ENCODE measurements at regions not wholly inside any gene's neighbourhood (a gene's known extent, or its start where the extent isn't known, plus 50 kb on each side); places are given as distances from the start of the nearest gene placed in this dataset.

- Histone ChIP-seq H3K27me3 (no peaks in the 10 kb centered on the region), H3K27ac (peak overlapping the region in 9 of 10 donors; percentile 42 to 82 (median 68)), H3K4me1 (peaks cover 0 to 62% (median 28%) of the 10 kb centered on the region in 9 donors), H3K36me3 (peaks cover 0 to 76% (median 11%) of the 10 kb centered on the region in 9 donors), H3K4me3 (no peak overlapping the region), H3K9me3 (no peaks in the 10 kb centered on the region)
- peak in 6 of 8 donors; percentile 25 to 58 (median 40) for ATAC-seq
- TF ChIP-seq CTCF (IDR thresholded peaks at IDR 0.05) = no peak
- 61 to 63% methylated on average over 5 of the region's 5 CpGs for WGBS, 2 donors
- intact Hi-C loops (cut with DNase I) = loop anchor here in 4 of 10 donors (10.0 kb wide), 1 partner anchor 139 kb away; no protein-coding TSS in a partner anchor
- no peak for DNase-seq
Observed at GRCh38 chr1:232486006-232486405, 143.9 kb downstream of the SIPA1L2 start.

- no peaks in the 10 kb centered on the region for H3K27me3 ChIP-seq
- no peak for ATAC-seq
- no peaks in the 10 kb centered on the region for H3K9me3 ChIP-seq
- peak overlapping the region in 1 of 10 donors; percentile 12 for H3K27ac ChIP-seq
- TF ChIP-seq CTCF (IDR thresholded peaks at IDR 0.05) = no peak
- 72 to 79% methylated on average over 3 of the region's 3 CpGs for WGBS, 2 donors
- peaks cover 0 to 57% (median 28%) of the 10 kb centered on the region in 9 donors for H3K4me1 ChIP-seq
- intact Hi-C loops (cut with DNase I) = loop anchor here in 4 of 10 donors (10.0 kb wide), 1 partner anchor 140 kb away; no protein-coding TSS in a partner anchor
- no peak overlapping the region for H3K4me3 ChIP-seq
- peaks cover 0 to 73% (median 6%) of the 10 kb centered on the region in 9 donors for H3K36me3 ChIP-seq
- DNase-seq = no peak
Observed at GRCh38 chr1:232484856-232485255, 145.1 kb downstream of the SIPA1L2 start.

- WGBS, 2 donors = 61 to 63% methylated on average over 4 of the region's 4 CpGs
- ATAC-seq (no peak), DNase-seq (no peak)
- Histone ChIP-seq H3K4me1 (peaks cover 0 to 54% (median 28%) of the 10 kb centered on the region in 9 donors), H3K4me3 (no peak overlapping the region), H3K9me3 (no peaks in the 10 kb centered on the region), H3K27me3 (no peaks in the 10 kb centered on the region), H3K36me3 (peaks cover 0 to 72% (median 6%) of the 10 kb centered on the region in 9 donors), H3K27ac (peak overlapping the region in 2 of 10 donors; percentile 5 to 19)
- intact Hi-C loops (cut with DNase I) = loop anchor here in 4 of 10 donors (10.0 kb wide), 1 partner anchor 141 kb away; no protein-coding TSS in a partner anchor
- no peak for TF ChIP-seq CTCF (IDR thresholded peaks at IDR 0.05)
Observed at GRCh38 chr1:232483826-232484225, 146.1 kb downstream of the SIPA1L2 start.

- peaks cover 0 to 58% (median 33%) of the 10 kb centered on the region in 9 donors for H3K4me1 ChIP-seq
- intact Hi-C loops (cut with DNase I) = loop anchor here in 4 of 10 donors (10.0 kb wide), 1 partner anchor 144 kb away; no protein-coding TSS in a partner anchor
- H3K36me3 ChIP-seq = peaks cover 0 to 70% (median 6%) of the 10 kb centered on the region in 9 donors
- ATAC-seq (no peak), DNase-seq (no peak)
- no peak overlapping the region for H3K4me3 ChIP-seq
- H3K9me3 ChIP-seq = no peaks in the 10 kb centered on the region
- H3K27ac ChIP-seq = no peak overlapping the region
- 91 to 94% methylated on average over 5 of the region's 5 CpGs for WGBS, 2 donors
- no peaks in the 10 kb centered on the region for H3K27me3 ChIP-seq
- no peak for TF ChIP-seq CTCF (IDR thresholded peaks at IDR 0.05)
Observed at GRCh38 chr1:232481091-232481490, 148.8 kb downstream of the SIPA1L2 start.
